Skeletal muscle tissue (tissue), 3 donors: ENCODE measurements at regions not wholly inside any gene's neighbourhood (a gene's known extent, or its start where the extent isn't known, plus 50 kb on each side); places are given as distances from the start of the nearest gene placed in this dataset.

Experiments
- H3K27ac ChIP-seq: one replicate; pipeline ENCODE4 v1.7.0; 2013; ENCODE audit warnings: mild to moderate bottlenecking, low read depth, low read length, inconsistent platforms
- H3K27me3 ChIP-seq, 3 donors: one replicate each; pipeline ENCODE4 v1.7.0; 2013; ENCODE audit warnings: low read length in 3 of 3; ENCODE audit not compliant: control insufficient read depth in 3 of 3, insufficient read depth in 3 of 3
- H3K36me3 ChIP-seq, 3 donors: one replicate each; pipeline ENCODE4 v1.7.0; 2013; ENCODE audit warnings: low read length in 3 of 3; ENCODE audit not compliant: control insufficient read depth in 3 of 3, insufficient read depth in 3 of 3
- H3K4me1 ChIP-seq, 3 donors: one replicate each; pipeline ENCODE4 v1.7.0; 2013; ENCODE audit warnings: low read length in 3 of 3, mild to moderate bottlenecking in 3 of 3; ENCODE audit not compliant: control insufficient read depth in 3 of 3, insufficient read depth in 3 of 3
- H3K4me3 ChIP-seq, 3 donors: one replicate each; pipeline ENCODE4 v1.7.0; 2013; ENCODE audit warnings: low read length in 3 of 3
- H3K9ac ChIP-seq, 3 donors: one replicate each; pipeline ENCODE4 v1.7.0; 2013; ENCODE audit warnings: low read length in 3 of 3, mild to moderate bottlenecking in 3 of 3, moderate library complexity in 2 of 3, low read depth in 1 of 3
- H3K9me3 ChIP-seq, 3 donors: one replicate each; pipeline ENCODE4 v1.7.0; 2013; ENCODE audit warnings: low read length in 3 of 3; ENCODE audit not compliant: control insufficient read depth in 3 of 3
- donor health status: Osteomylitis.

DNA sequence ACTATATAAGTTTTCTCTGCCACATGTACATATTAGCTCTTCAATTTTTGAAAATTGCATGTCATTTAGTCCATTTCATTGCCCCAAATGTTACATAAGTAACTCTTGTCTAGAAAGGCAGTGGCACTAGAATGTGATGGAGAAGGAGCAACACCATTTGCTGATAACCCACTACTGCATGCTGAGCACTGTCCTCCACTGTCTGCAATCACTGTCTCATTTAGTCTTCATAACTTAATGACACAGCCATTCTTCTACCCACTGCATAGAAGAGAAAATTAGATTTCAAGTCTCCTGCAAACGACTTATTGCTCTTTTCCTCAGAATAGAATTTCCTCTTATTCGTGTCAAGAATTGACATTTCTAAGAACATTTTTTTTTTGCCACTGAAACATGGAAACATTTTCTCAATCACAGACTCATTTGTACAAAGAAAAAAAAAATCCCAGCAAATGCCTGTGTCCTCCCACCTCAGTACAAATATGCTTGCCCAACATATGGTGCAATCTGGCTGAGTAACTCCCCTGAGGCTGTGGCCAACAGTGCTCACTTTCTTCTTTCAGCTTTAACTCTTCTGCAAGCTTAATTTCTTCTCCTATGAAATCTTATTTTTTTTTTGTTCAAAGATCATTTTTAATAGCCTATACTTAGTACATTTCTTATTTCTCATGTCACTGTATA, 768.6 kb upstream of the HS6ST1 start:
- no peaks in the 10 kb centered on the region for H3K36me3 ChIP-seq
- H3K27me3 ChIP-seq = no peaks in the 10 kb centered on the region
- no peaks in the 10 kb centered on the region for H3K4me1 ChIP-seq
- no peaks in the 10 kb centered on the region for H3K9me3 ChIP-seq
- H3K4me3 ChIP-seq = no peak overlapping the region
- H3K9ac ChIP-seq = no peak overlapping the region
- no peak overlapping the region for H3K27ac ChIP-seq

GRCh38 chr2:129091620-129092019, 773.0 kb upstream of the HS6ST1 start:
- Histone ChIP-seq H3K27me3 (no peaks in the 10 kb centered on the region), H3K36me3 (no peaks in the 10 kb centered on the region), H3K4me3 (no peak overlapping the region), H3K27ac (no peak overlapping the region), H3K4me1 (no peaks in the 10 kb centered on the region), H3K9ac (no peak overlapping the region), H3K9me3 (no peaks in the 10 kb centered on the region)

GRCh38 chr2:129092956-129093355, 774.3 kb upstream of the HS6ST1 start:
- no peak overlapping the region for H3K4me3 ChIP-seq
- no peaks in the 10 kb centered on the region for H3K36me3 ChIP-seq
- H3K9me3 ChIP-seq = no peaks in the 10 kb centered on the region
- H3K27ac ChIP-seq = no peak overlapping the region
- no peaks in the 10 kb centered on the region for H3K27me3 ChIP-seq
- H3K4me1 ChIP-seq = no peaks in the 10 kb centered on the region
- no peak overlapping the region for H3K9ac ChIP-seq

DNA sequence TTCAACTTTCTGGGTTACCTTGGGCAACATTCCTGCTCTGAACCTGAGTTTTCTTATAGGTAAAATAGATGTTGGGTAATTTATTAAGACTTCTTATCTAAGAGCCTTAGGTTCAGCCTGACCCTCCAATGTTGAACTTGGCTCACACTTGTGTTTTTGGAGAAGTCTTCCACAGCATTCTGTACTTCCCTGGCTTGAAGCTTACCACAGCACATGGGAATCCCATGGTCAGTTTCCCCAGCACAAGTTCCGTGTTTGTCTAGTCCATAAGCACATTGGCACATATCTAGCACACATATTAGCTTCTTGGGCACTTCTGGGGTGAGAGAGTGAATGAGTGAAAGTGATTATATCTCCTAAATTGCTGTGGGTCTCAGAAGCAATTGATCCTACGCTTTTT, 782.5 kb upstream of the HS6ST1 start:
- Histone ChIP-seq H3K4me1 (no peaks in the 10 kb centered on the region), H3K9ac (no peak overlapping the region), H3K27me3 (peaks cover 0 to 5% (median 0%) of the 10 kb centered on the region in 3 donors), H3K9me3 (no peaks in the 10 kb centered on the region), H3K4me3 (no peak overlapping the region), H3K27ac (no peak overlapping the region), H3K36me3 (no peaks in the 10 kb centered on the region)

DNA sequence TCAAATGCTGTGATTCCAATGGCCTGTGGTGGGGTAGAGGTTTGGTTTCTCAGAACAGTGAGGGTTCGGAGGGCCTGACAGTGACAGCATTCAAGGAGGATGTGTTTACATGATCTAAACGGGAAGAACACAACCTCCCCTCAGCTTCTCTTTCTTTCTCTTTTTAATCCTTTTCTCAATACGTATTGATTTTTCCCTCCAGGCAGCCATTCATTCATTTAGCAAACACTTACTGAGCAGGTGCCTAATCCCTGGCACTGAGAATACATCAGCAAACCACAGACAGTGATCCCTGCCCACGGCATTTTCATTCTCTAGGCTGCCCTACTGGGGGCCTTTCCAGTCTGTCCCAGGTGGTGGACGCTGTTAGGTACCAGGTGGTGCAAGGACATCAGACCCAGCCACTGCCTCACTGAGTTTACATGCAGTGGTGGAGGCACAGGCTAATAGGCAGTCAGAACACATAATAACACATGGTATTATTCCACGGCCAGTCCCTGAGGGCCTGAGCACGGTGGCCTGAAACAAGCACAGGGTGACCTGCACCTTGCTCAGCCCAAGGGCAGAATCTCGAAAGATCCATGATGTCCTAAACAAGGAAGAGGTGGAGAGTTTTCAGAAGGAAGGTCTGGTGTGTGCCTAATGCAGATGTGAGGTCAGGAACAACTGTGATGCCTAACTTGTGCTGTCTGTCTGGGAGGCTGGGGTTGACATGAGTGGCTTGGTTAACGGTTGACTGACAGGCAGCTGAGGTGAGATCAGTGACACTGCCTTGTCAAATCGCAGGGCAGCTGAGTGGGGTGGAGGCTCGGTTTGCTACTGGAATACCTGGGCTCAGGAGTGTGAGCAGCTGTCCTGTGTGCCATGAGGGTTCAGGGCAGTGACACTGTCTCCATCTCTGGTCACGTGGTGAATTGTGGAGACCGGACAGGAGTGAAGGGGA, 785.5 kb upstream of the HS6ST1 start:
- Histone ChIP-seq H3K27me3 (peaks cover 0 to 5% (median 0%) of the 10 kb centered on the region in 3 donors), H3K4me3 (no peak overlapping the region), H3K9ac (no peak overlapping the region), H3K27ac (no peak overlapping the region), H3K36me3 (no peaks in the 10 kb centered on the region), H3K4me1 (no peaks in the 10 kb centered on the region), H3K9me3 (no peaks in the 10 kb centered on the region)

GRCh38 chr2:129112181-129112580, 793.5 kb upstream of the HS6ST1 start:
- Histone ChIP-seq H3K27ac (no peak overlapping the region), H3K9me3 (no peaks in the 10 kb centered on the region), H3K9ac (no peak overlapping the region), H3K36me3 (no peaks in the 10 kb centered on the region), H3K4me3 (no peak overlapping the region), H3K4me1 (no peaks in the 10 kb centered on the region), H3K27me3 (no peaks in the 10 kb centered on the region)

- Histone ChIP-seq H3K9me3 (no peaks in the 10 kb centered on the region), H3K4me1 (no peaks in the 10 kb centered on the region), H3K27me3 (no peaks in the 10 kb centered on the region), H3K36me3 (no peaks in the 10 kb centered on the region), H3K9ac (no peak overlapping the region), H3K27ac (no peak overlapping the region), H3K4me3 (no peak overlapping the region)
Observed at GRCh38 chr2:129113776-129114175, 795.1 kb upstream of the HS6ST1 start.

DNA sequence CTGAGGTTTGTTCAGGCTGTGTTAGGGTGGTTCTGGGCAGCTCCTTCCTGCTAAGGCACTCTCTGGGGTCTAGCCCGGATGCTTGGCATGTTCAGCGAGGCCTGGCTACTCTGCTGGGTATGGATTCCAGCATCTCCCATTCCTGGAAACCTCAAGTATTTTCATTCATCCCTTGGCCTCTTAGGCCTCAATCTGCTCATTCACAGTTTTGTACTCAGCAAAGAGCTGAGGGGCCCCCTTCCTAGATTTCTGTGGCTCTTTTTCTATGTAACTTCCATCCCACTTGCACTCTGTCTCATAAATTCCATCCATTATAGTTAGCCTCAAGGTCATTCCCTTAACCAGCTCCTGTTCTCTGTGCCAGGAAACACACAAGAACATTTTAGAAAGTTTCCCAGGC, 798.8 kb upstream of the HS6ST1 start:
- Histone ChIP-seq H3K4me1 (no peaks in the 10 kb centered on the region), H3K27me3 (no peaks in the 10 kb centered on the region), H3K27ac (no peak overlapping the region), H3K9me3 (no peaks in the 10 kb centered on the region), H3K36me3 (no peaks in the 10 kb centered on the region), H3K4me3 (no peak overlapping the region), H3K9ac (no peak overlapping the region)

DNA sequence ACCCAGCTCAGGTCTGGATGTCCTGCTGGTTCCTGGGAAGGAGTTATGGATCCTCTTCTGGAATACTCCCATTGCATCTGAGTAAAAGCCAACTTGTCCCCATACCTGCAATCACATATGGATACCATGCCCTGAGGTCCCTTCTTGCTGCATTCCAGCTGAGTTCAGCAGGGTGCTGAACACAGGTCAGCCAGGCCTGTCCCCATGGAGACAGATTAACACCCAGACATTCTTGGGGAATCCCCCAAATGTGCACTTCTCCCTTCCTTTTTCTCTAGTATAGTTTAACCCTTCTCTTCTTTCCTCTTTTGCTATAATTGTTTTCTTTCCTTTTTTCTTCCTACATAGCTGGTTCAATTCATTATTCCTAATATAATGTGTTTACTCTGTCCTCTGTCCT, 799.6 kb upstream of the HS6ST1 start:
- H3K36me3 ChIP-seq = no peaks in the 10 kb centered on the region
- no peaks in the 10 kb centered on the region for H3K27me3 ChIP-seq
- H3K4me1 ChIP-seq = no peaks in the 10 kb centered on the region
- no peak overlapping the region for H3K4me3 ChIP-seq
- no peak overlapping the region for H3K27ac ChIP-seq
- H3K9ac ChIP-seq = no peak overlapping the region
- H3K9me3 ChIP-seq = no peaks in the 10 kb centered on the region

DNA sequence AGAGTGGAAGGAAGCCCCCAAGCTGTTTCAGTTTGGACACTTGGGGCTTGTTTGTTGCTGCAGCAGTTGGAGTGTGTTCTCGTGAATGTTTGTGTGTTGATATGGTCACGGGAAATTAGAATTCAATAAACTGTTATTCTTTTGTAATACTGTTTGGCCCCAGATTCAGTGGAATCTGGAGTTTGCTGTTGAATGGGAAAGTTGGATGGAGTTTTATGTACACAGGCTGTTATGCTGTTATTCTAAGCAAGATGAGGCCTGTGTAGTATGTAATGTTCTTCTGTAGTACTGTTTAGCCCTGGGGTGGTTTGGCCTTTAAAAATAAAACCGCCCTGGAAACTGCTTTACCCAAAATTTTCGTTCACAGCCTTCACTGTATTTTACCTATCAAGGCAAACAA, 810.4 kb upstream of the HS6ST1 start:
- no peaks in the 10 kb centered on the region for H3K27me3 ChIP-seq
- H3K4me1 ChIP-seq = no peaks in the 10 kb centered on the region
- H3K36me3 ChIP-seq = no peaks in the 10 kb centered on the region
- no peak overlapping the region for H3K27ac ChIP-seq
- no peak overlapping the region for H3K4me3 ChIP-seq
- no peaks in the 10 kb centered on the region for H3K9me3 ChIP-seq
- H3K9ac ChIP-seq = no peak overlapping the region
